ENCODE measurements at regions not wholly inside any gene's neighbourhood (a gene's known extent, or its start where the extent isn't known, plus 50 kb on each side); places are given as distances from the start of the nearest gene placed in this dataset.

GRCh38 chr21:22416555-22416954 lies 1418.3 kb downstream of the NCAM2 start:
- no peak for DNase-seq (ENCODE audit: low spot score)

GRCh38 chr21:22421416-22422180 lies 1423.4 kb downstream of the NCAM2 start:
- no peak for DNase-seq (ENCODE audit: low spot score)

DNA sequence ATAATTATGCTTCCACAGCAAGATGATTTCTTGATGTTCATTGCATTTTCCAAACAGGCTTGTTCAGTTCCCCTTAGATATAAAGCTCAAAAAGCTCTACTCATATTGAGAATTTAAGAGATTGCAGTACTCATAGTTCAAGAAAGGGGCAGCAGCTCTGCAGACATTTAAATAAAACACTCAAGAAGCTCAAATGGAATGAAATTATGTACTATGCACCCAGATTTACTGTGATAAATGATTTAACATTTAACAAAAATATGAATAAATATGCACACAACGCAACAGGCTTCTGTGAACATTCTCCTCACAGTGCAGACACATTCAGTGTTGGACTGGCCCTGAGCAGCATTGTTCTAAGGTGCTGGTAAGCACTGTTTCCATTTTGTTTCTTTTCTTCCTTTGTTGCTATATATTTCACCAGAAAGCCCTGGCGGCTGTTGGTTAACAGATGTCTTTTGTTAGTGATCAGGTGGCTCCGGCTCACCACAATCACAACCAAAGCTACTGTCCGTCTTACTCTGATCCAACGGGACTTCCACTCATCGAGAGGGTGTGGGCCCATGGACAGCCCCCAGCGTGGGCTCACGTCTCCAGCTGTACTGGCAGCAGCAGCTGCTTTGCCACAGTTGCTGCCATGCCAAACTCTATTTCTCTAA lies 1440.3 kb downstream of the NCAM2 start:
- no peak for DNase-seq (ENCODE audit: low spot score)

- no peak for DNase-seq (ENCODE audit: low spot score)
These were observed 1446.8 kb downstream of the NCAM2 start for GRCh38 chr21:22444990-22445389.

DNA sequence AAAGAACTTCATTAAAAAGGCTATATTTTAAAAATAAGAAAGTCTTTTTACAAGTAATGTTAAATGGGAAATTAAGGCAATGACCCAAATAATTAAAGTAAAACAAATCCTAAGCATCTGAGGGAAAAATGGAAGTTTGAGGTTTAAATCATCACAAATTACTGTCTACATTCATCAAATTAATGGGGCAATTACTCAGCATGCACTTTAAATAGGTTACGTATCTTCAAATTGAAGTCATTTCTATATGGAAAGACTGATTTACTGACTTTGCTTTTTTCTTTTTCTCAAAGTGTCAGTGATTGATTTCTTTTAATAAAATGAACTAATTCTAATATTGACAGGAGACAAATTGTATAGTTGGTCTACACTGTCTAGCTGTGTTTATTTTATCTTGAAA lies 1452.3 kb downstream of the NCAM2 start:
- no peak for DNase-seq (ENCODE audit: low spot score)

DNA sequence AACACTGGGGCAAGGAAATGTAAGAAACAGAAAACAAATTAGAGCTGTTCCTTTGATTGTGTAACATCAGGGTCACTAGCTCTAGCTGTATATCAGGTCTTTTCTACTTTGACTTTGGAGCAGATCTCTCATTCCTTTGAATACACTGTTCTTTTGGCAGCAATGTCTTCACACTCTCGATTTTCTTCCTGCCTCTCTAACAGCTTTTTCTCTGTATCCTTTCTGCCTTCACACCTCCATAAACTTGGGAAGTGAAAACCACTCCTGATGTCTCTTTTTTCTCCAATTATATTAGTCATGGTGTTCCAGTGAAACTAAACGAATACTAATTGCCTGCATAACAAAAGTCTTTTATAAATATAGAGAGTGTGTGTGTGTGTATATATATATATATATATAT lies 1458.0 kb downstream of the NCAM2 start:
- DNase-seq (ENCODE audit: low spot score): no peak

- DNase-seq (ENCODE audit: low spot score): no peak
These were observed 1470.7 kb downstream of the NCAM2 start for GRCh38 chr21:22468893-22469292.

GRCh38 chr21:22474403-22474802 lies 1476.2 kb downstream of the NCAM2 start:
- no peak for DNase-seq (ENCODE audit: low spot score)

DNA sequence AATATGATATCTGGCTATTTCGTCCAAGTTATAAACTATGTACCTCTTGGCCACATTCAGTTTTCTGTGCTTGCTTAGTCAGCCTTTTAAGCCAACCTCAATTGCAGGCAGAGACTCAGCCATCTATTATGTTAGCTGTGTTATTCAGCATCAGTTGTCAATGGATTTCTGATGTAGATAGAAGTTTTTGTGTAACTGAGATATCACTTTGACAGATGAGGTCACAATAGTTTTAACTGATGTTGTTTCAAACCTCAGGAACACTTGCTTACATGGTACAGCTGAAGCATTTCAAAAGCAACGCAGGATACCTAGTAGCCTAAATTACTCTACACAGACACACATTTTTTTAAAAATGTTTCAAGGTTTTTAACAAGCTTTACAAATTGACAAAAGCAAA lies 1478.0 kb downstream of the NCAM2 start:
- DNase-seq (ENCODE audit: low spot score): no peak

- no peak for DNase-seq (ENCODE audit: low spot score)
These were observed 1478.8 kb downstream of the NCAM2 start for GRCh38 chr21:22476726-22477646.

- DNase-seq (ENCODE audit: low spot score): no peak
These were observed 1491.8 kb downstream of the NCAM2 start for GRCh38 chr21:22490049-22490448.

DNA sequence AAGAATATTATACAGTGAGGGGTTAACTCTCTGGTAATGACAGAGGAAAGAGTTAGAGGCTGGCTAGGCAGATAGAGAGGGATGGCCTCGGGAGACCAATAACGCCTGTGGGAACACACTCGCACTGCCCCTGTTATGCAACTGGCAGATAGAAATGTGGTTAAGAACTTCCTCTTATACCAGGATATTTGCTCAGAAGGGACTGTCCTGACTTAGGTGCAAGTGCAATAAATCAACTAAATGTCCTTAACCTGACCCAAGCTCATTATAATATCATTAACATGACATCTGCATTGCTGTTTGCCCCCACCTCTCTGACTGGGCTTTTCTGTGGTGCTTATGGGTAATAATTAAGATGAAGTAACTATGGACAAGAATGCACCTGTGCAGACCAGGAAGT lies 1518.0 kb downstream of the NCAM2 start:
- no peak for DNase-seq (ENCODE audit: low spot score)

GRCh38 chr21:22535630-22536029 lies 1537.4 kb downstream of the NCAM2 start:
- no peak for DNase-seq (ENCODE audit: low spot score)

DNA sequence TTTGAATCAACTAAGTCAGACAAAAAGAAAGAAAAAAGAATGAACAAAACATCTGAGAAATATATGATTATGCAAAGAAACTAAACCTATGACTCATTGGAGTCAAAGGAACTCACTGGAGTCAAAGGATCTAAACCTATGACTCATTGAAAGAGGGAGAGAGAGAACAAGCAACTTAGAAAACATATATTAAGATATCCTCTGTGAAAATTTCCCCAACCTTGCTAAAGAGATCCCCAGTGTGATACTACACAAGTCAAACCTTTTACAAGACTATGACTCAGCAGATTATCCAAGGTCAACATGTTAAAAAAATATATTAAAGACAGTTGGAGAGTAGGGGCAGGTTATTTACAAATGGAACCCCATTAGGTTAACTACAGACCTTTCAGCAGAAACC lies 1538.3 kb downstream of the NCAM2 start:
- no peak for DNase-seq (ENCODE audit: low spot score)

GRCh38 chr21:22544747-22545146 lies 1546.5 kb downstream of the NCAM2 start:
- DNase-seq (ENCODE audit: low spot score): no peak

DNA sequence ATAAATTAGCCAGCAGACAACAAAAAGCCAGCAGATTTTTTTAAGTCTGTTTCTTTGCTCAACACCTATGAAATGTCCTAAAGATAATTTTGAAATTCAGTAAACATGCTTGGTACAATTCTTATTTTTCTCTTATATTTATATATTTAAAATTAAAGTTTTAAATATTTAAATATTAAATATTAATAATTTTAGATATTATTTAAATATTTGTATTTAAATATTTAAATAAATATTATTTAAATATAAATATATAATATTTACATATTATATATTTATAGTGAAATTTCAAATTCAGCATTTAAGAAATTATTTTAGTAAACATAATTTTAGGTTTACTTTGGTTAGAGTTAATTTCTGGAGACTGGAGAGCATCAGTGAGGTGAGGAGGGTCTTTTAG lies 1554.2 kb downstream of the NCAM2 start:
- DNase-seq (ENCODE audit: low spot score): no peak

DNA sequence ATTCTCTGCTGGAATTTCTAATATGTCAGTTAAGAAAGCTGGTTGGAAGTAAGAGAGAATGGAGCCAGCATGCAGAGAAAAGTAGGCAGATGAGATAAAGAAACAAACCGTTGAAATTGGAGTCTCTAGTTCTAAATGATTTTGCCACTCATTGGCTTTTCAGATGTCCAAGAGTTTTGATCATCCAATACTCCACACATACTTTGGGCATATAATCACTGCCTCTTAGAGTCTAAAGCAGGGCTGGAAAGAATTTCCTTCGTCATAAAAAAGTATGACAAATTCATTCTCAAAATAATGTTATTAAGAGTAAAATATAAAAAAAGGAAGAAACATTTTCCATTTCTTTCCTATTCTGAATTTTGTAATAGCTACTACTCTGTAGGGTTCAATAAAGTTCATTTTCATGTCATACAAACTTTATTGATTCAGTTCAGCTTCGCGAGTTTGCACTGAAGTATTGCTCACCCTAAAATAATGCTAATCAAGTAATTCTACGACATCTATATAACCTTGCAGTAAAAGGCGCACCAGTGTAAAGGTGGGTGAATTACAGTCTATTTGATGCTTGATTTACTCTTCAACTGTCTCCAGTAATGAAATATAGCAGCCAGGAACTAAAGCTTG lies 1556.6 kb downstream of the NCAM2 start:
- no peak for DNase-seq (ENCODE audit: low spot score)

DNA sequence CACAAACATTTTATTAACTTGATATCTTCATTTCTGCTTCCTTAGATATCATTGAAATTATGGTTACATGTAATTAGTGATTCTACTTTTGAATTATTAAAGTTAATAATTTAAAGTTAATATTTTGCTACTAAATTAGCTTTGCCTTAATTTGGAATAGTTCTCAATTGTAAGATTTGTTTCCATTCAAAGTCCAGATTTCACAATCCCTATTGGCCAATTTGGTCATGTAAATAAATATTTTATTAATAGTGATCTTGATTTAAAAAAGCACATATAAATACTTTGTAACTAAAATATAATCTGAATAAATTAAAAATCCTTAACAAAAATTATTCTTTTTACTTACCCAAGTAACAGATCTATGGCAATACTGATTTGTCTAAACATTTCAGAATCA lies 1558.6 kb downstream of the NCAM2 start:
- DNase-seq (ENCODE audit: low spot score): no peak

DNA sequence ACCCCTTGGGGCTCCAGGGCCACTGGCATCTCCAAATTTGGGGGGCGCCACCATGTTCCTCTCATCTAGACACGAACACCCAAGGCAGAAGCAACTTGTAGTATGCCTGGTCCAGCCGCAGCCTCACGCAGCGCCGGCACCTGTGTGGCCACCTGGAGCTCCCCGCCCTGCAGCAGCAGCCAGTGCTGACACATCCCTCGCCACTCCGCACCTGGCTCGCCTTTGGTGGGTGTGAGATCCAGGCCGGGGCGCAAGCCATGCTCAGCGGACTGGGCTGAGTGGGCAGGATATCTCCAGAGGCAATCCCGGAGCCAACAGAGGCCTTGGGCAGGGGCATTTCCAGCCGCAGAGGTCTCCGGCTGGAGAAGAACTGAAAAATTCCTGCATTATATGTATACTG lies 1563.7 kb downstream of the NCAM2 start:
- no peak for DNase-seq (ENCODE audit: low spot score)

- no peak for DNase-seq (ENCODE audit: low spot score)
These were observed 1575.6 kb downstream of the NCAM2 start for GRCh38 chr21:22573834-22574233.

DNA sequence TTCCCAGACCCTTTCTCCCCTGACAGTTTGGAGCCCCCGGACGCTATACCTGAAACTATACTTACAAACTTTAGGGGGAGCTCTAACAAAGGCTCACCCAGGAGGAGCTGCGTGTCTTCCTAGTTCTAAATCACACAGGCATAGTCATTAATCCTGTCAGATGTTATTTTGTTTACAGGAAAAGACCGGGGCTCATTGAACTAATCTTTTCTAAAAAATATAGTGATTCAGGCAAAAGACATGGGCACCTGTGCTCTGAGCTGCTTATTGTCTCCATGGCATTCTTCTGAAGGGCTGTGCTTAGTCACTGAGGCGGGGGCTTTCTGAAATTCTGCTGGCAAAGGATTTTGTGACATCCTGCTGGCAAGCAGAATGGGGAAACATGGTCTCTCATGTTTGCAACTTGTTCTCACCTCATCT lies 1577.0 kb downstream of the NCAM2 start:
- DNase-seq (ENCODE audit: low spot score): no peak

DNA sequence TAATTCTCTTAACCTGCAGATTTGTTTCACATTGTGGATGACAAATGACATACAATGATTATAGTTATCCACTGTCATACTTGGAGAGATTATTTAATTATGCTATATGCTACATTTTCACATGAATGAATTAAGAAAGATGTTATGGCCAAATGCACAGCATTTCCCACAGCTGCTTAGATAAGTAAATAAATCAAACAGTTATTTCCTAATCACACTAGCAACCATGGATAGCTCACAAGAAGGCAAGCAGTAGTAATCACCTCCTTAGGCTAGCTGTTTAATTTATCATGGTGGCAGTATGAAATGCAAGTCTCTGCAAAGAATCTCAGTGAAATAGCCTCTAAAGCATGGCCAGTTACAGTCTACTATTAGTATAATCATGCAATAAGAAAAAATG lies 1581.5 kb downstream of the NCAM2 start:
- DNase-seq (ENCODE audit: low spot score): no peak
